GM18508 (cell line): ENCODE measurements at regions not wholly inside any gene's neighbourhood (a gene's known extent, or its start where the extent isn't known, plus 50 kb on each side); places are given as distances from the start of the nearest gene placed in this dataset.

ENCODE experiments used
- ATAC-seq: cut with Tn5 transposase; IDR thresholded peaks from one replicate; pipeline ENCODE4 v1.9.1; 2021; ENCODE audit warnings: moderate number of reproducible peaks; ENCODE audit not compliant: insufficient read depth, unreplicated experiment

- no peak for ATAC-seq
These were observed 149.8 kb upstream of the PCSK2 start for GRCh38 chr20:17077030-17077429.

GRCh38 chr20:17083738-17084137 is 143.1 kb upstream of the PCSK2 start:
- no peak for ATAC-seq

GRCh38 chr20:17084909-17085308 is 141.9 kb upstream of the PCSK2 start:
- no peak for ATAC-seq

GRCh38 chr20:17093782-17094181 is 133.1 kb upstream of the PCSK2 start:
- ATAC-seq: no peak

- no peak for ATAC-seq
These were observed 129.2 kb upstream of the PCSK2 start for GRCh38 chr20:17097603-17098002.

GRCh38 chr20:17100506-17100905 is 126.3 kb upstream of the PCSK2 start:
- ATAC-seq: no peak

- ATAC-seq: no peak
These were observed 119.7 kb upstream of the PCSK2 start for GRCh38 chr20:17107127-17107526.

- no peak for ATAC-seq
These were observed 117.9 kb upstream of the PCSK2 start for GRCh38 chr20:17108896-17109295.

GRCh38 chr20:17109307-17109706 is 117.5 kb upstream of the PCSK2 start:
- no peak for ATAC-seq

GRCh38 chr20:17128206-17128605 is 98.6 kb upstream of the PCSK2 start:
- no peak for ATAC-seq

GRCh38 chr20:17129089-17129488 is 97.8 kb upstream of the PCSK2 start:
- no peak for ATAC-seq

- ATAC-seq: no peak
These were observed 89.1 kb upstream of the PCSK2 start for GRCh38 chr20:17137692-17138091.

GRCh38 chr20:17138237-17138636 is 88.6 kb upstream of the PCSK2 start:
- no peak for ATAC-seq

- ATAC-seq: no peak
These were observed 85.9 kb upstream of the PCSK2 start for GRCh38 chr20:17140894-17141293.

- ATAC-seq: no peak
These were observed 85.3 kb upstream of the PCSK2 start for GRCh38 chr20:17141568-17141967.

- no peak for ATAC-seq
These were observed 84.2 kb upstream of the PCSK2 start for GRCh38 chr20:17142666-17143065.

GRCh38 chr20:17150858-17151257 is 76.0 kb upstream of the PCSK2 start:
- no peak for ATAC-seq

- no peak for ATAC-seq
These were observed 71.4 kb upstream of the PCSK2 start for GRCh38 chr20:17155401-17155800.

GRCh38 chr20:17158701-17159100 is 68.1 kb upstream of the PCSK2 start:
- no peak for ATAC-seq

GRCh38 chr20:17161673-17162481 is 65.0 kb upstream of the PCSK2 start:
- ATAC-seq: no peak

- no peak for ATAC-seq
These were observed 58.7 kb upstream of the PCSK2 start for GRCh38 chr20:17168026-17168612.

GRCh38 chr20:17169585-17170136 is 57.2 kb upstream of the PCSK2 start:
- no peak for ATAC-seq
